GM19099 (cell line): ENCODE measurements at regions not wholly inside any gene's neighbourhood (a gene's known extent, or its start where the extent isn't known, plus 50 kb on each side); places are given as distances from the start of the nearest gene placed in this dataset.

Source experiments
- POLR2A ChIP-seq: IDR thresholded peaks from 3 replicates; pipeline ENCODE4 v1.6.1; 2011; ENCODE audit warnings: low read depth; ENCODE audit not compliant: insufficient read length; ENCODE audit errors: extremely low read depth

DNA sequence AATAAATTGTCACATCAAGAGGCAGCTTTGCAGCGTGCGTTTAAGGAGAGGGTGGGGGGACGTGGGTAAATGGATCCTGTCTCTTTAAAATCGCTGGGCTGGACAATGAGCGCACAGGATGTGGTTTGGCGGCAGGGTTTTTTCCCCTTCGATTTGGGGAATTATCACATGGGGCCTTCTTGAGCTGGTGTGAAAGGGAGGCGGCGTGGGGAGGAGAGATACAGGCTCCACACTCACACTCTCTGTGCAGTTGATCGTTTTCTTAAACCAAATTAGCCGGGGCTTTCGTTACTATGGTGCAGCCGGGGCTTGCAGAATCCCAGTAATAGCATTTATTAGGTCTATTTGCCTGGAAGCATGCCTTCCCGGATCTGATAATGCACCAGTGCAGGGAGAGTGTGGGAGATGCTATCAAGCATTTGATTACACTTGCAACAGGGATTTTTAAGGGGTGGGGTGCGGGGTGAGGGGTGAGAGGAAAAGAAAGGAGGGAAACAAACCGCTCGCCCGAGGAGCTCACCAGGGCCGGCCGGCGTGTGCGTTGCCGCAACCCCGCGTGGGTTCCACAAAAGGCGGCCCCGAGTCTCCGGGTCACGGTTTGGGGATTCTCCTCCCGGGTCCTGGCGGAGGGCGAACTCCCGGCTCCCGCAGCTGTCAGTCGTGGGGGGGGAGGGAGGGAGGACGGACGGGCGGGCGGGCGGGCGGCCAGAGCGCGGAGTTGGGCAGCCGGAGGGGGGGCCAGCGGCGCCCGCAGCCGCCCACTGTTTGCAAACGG lies 58.8 kb upstream of the GSE1 start:
- peak; percentile 85 for TF ChIP-seq POLR2A

GRCh38 chr16:85554889-85555718 lies 58.0 kb upstream of the GSE1 start:
- peak; percentile 25 for TF ChIP-seq POLR2A

DNA sequence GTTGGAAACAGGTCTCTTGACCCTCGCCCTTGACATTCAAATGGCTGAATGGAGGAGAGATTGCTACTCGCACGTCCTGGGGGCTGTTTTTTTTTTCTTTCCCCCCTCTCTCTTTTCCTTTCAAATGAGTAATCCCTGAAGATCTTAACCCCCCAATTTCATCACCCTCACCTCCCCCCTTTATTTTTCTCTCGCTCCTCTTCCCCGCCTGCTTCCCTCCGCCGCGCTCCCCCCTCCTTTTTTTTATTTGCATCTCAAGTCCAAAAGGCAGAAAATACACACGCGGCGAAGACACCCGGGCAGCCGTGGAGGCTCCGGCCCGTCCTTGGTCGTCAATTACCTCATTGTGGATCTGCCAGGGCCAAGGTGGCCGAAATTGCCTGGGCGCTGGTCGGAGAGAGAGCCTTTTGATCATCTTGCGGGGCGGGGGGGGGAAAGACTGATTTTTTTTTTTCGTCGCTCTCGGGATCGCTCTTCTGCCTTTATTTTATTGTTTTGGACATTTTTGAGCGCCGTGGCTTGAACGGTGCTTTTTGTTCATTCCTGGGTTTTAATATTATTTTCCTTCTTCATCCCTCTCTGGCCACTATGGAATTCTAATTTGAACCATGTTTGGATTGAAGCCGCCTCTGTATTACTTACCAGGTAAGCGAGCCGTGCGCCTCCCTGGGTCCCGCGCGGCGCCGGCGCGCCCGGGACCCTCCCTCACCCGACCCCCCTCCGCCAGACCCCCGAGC lies 57.2 kb upstream of the GSE1 start:
- peak; percentile 66 for TF ChIP-seq POLR2A

DNA sequence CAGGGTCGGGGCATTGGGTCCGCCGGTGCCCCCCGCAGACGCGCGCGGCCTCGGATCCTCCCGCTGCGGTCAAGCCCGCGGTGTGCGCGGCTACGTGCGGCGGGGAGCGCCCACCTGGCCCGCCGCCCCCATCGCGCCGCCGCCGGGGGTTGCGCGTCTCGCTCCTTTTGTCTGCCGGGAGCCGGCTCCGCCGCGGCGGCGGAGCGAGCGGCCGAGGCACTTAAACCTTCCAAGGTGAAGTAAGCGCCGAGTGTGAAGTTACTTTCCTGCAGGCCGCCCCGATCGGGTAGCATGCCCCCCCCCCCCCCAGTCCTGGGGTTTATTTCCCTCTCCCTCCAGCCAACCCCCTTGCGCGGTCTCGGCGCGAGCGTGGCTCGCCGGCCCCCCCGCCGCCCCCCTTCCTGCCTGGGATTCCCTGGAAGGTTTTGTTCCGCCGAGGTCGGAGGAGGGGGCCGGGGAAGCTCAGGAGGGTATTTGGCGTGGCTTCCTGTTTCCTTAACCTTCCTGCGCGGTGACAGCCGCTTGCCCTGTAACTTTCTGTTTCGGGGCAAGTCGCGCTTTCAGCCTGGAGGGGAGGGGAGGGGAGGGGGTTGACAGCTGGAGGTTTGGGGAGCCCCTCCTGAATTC lies 56.6 kb upstream of the GSE1 start:
- peak; percentile 17 for TF ChIP-seq POLR2A

DNA sequence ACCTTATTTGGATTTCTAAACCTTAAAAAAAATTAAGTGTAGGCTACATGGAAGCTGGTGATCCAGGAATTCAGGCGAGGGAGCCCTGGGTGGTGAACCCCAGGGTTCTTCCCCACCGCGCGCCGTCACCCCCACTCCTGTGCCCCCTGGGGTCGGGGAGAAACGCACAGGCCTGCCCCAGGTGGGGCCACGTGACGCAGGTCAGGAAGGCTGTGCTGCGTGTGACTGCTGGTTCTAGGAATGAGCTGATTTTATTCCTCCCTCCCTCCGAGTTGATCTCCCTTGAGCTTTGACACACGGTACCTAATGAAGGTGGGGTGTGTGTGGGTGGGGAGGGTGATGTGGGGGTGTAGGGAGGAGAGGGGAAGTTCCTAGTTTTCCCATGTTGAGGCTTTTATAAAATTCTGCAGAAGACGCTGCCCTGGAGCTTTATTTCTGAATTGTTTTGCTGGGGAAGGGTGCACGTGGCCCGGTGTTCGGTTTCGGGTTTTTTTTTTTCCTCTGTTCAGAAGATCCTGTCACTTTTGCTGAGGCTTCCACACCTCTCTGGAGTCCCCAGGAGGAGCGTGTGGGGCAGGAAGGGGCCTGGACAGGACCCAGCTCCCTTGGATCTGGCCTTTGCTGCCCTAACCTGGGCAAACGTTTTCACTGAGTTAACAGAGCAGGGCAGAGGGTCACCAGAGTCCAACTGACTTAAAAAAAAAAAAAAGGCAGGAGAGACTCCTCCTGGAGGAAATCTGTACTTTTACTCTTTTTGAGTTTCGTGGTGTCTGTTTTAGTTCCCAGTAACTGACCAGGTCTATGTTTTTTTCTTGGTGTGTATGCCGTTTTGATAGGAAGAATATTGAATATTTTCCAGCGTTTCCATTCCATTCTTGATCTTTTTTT lies 55.8 kb upstream of the GSE1 start:
- no peak for TF ChIP-seq POLR2A

- no peak for TF ChIP-seq POLR2A
These were observed 55.0 kb upstream of the GSE1 start for GRCh38 chr16:85557971-85558657.

DNA sequence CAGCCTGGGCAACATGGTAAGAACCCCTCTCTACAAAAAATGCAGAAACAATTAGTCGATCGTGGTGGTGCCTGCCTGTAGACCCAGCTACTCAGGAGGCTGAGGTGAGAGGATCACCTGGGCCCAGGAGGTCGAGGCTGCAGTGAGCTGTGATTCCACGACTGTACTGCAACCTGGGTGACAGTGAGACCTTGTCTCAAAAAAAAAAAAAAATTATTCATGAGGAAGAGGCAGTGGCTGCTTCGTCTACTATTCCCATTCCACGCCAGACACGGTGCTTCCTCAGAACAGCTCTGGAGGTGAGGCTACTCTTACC lies 52.2 kb upstream of the GSE1 start:
- no peak for TF ChIP-seq POLR2A

- TF ChIP-seq POLR2A: no peak
These were observed 51.7 kb upstream of the GSE1 start for GRCh38 chr16:85561248-85562092.

- no peak for TF ChIP-seq POLR2A
These were observed 50.9 kb upstream of the GSE1 start for GRCh38 chr16:85562093-85562786.

- TF ChIP-seq POLR2A: no peak
These were observed 50.1 kb upstream of the GSE1 start for GRCh38 chr16:85563034-85563433.
